Esophagus muscularis mucosa (tissue), 4 donors: ENCODE measurements at regions not wholly inside any gene's neighbourhood (a gene's known extent, or its start where the extent isn't known, plus 50 kb on each side); places are given as distances from the start of the nearest gene placed in this dataset.

Experiments
- CTCF ChIP-seq, 3 experiments: fragments of 200-600 bp in 2 of 3; fragments of 450-650 bp in 1 of 3; sonication (generic) in 2 of 3; IDR thresholded peaks; one replicate each; pipeline ENCODE4 v1.5.1; 2017 to 2019; ENCODE audit warnings: antibody characterized with exemption in 3 of 3, mild to moderate bottlenecking in 2 of 3, moderate library complexity in 1 of 3
- EP300 ChIP-seq: sonication (generic); formaldehyde crosslinking; IDR thresholded peaks from one replicate; pipeline ENCODE4 v1.6.1; 2017; ENCODE audit warnings: antibody characterized with exemption
- POLR2A ChIP-seq: fragments of 450-650 bp; IDR thresholded peaks from one replicate; pipeline ENCODE4 v1.6.1; 2017; ENCODE audit warnings: antibody characterized with exemption, moderate library complexity, mild to moderate bottlenecking, low read depth
- POLR2AphosphoS5 ChIP-seq, 2 donors: sonication (generic); formaldehyde crosslinking; IDR thresholded peaks; one replicate each; pipeline ENCODE4 v1.6.1; 2017; ENCODE audit warnings: antibody characterized with exemption in 2 of 2

GRCh38 chr6:40312213-40313015 is 274.8 kb downstream of the LRFN2 start:
- TF ChIP-seq EP300 = no peak
- TF ChIP-seq CTCF (IDR thresholded peaks at IDR 0.05) = no peak
- TF ChIP-seq POLR2A = no peak
- TF ChIP-seq POLR2AphosphoS5 (IDR thresholded peaks at IDR 0.05) = no peak
